ENCODE measurements at regions not wholly inside any gene's neighbourhood (a gene's known extent, or its start where the extent isn't known, plus 50 kb on each side); places are given as distances from the start of the nearest gene placed in this dataset.

DNA sequence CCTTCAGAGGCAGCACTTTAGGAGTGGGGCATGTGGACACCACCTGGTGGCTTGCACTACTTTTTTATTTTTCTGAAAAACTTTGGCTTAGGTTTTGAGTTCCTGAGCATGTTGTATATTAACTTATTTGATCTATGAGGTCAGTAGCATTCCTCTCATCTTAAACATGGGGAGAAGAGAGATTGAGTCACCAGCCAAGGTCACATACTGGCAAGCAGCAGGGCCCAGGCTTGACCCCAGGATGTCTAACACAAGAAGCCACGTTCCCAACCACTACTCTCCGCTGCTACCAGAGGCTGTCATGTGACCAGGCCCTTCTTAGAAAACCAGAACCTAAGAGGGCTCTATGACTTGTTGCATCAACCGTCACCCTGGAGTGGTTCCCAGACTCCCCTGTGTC lies 210.3 kb upstream of the GPR26 start:
- no peak for DNase-seq

DNA sequence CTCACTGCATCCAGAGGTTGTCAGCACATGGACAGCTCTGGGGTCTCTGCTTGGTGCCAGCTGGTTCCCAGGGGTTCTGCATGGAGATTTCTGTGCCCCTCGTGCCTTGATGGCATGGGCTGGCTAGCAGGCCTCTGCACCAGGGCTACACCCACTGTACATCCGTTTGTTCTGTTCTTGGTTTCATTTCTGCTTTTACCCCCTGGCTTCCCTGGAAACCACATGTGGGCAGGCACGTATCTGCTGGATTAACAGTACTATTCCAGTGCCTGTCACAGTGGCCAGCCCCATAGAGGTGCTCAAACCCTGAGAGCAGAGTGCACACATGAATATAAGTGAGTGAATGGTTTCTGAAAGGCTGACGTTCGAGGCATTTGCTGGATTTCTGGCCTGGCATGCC lies 207.2 kb upstream of the GPR26 start:
- DNase-seq, result no peak

DNA sequence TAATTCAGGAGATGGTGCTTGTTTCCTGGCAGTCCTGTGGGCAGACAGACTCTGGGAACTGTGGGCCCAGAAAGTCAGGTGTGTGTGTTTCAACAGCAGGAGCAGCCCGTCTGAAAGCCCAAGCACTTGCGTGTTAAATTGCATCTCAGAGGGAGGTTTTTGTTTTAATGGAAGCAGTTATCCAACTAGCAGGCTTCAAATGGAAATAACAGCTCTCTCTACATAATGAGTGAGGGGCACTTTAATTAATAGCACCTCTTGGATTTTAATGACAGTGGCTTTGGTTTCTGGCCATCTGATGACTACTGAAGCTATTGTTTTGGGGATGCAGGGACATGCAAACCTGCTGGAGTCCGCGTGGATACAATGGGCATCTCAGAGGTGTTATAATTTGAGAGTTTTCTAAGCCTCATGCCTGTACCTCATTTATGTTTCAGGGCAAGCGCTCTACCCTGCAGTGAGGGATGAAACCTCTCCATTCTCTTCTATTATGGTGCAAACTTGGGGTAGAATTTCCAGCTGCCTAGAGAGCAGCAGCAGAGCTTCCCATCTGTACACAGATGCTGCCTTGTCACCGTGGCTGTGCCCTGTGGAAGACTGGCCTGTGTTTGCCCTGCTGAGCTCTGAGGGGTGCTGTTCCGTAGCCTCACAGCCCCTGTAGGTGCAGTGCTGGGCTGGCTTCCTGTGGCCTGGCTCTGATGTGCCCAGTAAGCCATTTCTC lies 206.6 kb upstream of the GPR26 start:
- no peak for DNase-seq

DNA sequence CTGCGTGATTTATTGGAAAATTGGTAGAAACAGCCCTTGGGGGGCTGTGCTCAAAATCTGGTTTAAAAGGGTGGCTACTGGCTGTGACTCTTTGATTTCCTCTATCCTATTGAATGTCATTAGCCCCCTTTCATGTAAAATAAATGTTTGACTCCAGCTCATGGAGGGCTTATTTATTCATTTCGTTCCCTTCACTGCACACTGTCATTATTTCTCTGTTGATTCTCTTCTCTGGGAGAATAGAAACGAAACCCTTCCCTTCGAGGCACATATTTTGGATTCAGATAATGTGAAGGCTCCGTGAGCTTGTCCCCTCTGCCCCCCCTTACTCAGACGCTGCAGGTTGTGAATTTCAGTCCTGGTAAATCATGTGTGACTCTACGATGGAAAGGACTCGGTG lies 203.9 kb upstream of the GPR26 start:
- DNase-seq, result no peak

DNA sequence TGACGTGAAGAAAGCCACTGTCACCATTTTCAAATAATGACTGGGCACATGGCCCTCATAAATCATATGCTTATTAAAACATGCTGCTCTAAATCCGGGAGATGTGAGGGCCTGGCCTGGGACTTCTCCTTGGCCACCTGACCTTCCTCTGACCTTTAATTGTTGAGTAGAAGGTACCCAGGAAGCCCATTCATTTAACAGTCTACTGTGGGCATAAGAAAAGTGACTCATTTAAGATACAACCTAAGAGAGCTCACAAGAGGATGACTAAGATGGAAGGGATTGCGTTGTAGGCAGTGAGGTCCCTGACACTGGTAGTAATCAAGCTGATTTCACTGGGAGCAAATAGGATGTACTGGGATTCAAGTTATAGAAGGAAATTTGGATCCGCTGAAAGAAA lies 203.4 kb upstream of the GPR26 start:
- DNase-seq, result no peak

DNA sequence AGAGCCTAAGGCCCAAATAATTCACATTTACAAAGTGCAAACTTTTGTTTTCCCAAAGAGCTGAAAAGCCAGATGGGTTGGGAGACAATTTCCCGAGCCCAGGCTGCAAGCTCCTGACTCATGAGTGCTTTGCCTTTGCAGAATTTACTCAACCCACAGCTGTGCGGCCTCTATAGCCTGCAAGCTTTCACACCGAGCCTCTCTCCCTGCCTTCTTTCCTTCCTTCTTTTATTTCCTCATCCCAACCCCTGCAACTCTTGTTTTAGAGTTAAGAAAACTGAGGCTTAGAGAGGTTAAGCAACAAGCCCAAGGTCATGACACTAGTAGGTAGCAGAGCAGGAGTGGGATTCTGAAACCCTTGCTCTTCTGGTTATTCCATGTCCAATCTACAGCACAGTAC lies 203.0 kb upstream of the GPR26 start:
- no peak for DNase-seq

DNA sequence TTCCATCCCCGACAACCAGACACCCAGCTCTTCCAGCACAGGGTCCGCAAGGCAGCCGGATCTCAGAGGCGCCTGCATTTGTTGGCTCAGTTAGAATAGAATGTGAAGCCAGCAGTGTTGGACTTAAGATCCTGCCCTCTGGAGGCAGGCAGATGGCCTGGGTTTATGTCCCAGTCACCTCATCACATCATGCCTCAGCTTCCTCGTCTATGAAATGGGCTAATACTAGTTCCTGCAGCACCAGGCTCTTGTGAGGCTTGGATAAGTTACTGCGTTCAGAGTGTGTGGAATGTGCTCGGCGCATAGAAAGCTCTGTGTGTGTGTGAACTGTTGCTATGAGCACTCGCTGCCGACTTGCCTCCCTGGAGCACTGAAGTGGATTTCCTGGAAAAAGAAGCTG lies 202.5 kb upstream of the GPR26 start:
- no peak for DNase-seq

DNA sequence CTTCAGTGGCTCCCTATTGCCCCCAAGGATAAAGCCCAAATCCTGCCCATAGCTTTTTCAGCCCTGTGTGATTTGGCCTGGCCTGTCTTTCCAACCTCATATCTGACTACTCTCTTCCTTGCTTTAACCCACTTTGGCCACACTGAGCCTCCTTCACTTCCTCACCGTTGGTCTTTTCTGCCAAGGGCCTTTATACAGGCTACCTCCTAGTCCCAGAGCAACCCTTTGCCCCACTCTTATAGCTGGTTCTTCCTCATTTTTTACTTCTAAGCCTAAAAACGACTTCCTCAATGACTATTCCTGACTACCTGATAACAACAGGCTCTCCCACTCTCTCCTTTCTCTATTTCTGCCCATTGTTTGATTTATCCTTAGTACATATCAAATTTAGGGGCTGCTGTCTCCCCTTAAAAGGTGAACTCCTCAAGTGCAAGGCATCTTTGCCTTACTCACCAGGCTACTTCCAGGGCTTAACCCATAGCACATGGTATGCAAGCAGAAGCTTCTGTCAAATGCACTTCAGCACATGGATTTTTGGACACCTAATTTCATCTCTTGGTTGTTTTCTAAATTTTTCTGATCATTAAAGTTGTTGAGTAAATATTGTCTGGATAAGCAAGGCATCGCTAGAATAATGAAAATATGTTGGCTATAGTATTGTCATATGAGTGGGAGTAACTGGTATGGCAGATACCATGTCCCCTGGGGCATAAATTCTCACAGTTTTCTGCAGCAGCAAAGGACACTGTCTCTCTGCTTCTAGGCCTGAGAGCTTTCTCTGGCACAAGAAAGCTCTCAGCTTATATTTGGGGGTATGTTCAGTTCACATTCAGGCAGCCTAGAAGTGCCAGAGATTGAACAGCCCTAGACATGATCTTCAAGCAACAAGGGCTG lies 201.5 kb upstream of the GPR26 start:
- no peak for DNase-seq

DNA sequence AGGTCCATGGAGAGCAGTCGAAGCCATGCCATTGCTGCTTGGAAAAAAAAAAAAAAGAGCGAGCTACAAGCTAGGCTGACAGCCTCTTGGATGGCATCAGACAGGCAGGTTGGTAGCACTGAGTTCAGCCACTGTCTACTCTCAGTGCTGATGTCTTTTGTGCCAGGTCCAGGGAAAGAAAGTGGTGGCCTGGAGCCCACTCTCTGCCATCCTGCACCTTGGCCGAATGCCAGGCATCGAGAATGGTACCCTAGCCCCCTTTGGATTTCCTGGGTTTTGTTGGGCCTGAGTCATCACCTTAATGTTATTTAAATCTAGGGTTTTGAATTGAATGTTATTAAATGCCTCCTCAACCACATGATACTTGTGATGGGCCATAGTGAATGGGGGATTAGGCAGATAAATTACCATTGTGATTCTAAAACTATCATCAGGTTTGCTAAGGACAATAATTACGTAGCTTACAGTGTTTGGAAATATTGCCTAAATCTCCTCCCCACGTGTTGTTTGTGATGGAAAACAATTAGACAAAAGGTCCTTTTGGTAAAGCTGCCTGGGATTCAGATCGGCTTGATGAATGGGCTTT lies 195.7 kb upstream of the GPR26 start:
- no peak for DNase-seq

DNA sequence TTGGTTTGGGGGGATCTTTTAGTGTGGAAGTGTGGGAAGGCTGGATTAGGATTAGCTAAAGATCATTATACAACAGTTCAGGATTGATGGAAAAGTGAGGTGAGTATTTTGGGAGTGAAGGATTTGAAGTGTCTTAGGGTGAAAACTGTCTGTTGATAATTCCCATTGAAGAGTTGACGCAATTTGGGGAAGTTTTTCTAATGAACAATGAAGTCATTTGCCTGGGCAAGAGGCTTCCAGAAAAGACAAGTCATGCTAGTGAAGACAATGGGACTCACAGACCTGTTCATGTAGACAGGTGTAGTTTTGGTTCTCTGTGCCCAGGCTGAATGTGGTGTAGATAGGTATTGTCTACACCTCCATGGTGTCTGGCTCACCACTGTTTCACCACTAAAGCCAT lies 194.3 kb upstream of the GPR26 start:
- DNase-seq, result no peak

DNA sequence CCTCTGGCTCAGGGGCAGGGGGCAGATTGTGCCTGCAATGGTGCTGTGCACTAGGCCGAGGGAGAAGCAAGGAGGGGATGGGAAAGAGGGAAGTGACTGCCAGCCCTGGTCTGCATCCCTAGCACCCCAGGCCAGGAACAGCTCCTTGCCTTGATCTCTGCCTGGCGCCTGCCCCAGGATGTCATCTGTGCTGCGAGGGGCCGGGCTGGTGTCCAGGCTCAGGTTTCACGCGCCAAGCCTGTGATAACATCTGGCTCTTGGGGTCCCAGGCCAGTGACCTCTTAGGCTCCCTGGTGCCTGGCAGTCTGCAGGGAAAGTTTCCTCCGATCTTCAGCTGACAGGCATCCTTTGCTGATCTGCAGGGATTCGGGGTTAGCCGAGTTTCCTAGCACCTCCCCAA lies 193.5 kb upstream of the GPR26 start:
- DNase-seq, result no peak

DNA sequence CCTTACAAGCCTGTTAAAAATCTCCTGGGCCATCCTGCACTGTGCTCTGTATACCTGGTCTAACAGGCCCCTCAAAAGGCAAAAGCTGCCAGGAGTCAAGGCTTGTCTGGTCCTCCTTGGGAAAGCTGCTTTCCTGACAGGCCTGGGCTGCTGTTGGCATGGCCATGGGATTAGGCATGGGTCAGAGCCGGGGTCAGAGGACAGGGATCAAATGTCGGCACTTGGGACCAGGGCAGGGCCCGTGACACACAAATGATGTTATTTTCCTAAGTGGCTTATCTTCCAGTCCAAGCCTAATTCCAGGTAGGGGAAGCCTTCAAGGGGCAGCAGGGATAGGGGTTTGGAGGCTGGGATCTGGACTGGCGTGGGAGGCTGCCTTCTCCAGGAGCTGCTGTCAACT lies 191.5 kb upstream of the GPR26 start:
- DNase-seq, result no peak

DNA sequence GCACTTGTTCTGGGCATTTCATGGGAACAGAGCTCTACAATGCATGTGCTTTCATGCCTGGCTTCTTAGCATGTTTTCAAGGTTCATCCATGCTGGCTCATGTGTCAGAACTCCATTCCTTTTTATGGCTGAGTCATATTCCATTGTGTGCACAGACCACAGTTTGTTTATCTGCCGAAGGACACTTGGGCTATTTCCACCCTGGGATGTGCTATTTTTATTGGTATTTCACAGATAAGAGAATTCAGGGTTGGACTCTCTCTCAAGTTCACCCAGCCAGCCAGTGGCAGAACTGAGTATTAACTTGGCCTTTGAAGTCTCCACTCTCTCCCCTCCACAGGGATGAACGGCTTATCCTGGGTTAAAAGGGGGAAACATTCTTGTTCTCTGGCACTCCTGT lies 190.7 kb upstream of the GPR26 start:
- DNase-seq, result no peak

DNA sequence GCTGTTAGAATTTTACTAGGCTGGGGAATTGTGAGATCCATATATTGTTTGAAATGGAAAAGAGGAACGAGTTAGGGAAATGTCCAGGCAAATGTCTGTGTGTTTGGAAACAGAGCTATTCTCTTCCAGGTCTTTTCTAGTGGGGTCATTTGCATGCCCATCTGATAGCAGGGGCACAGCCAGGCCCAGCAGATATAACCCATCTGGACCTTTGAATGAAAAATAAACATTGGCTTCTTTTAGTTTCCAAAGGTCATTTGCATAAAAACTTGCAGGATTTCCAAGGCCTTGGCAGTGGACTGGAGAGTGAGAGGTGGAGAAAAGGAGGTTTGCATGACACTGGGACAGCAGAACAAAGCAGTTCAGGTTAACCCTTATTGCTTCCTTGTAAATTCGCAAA lies 188.0 kb upstream of the GPR26 start:
- DNase-seq, result no peak

DNA sequence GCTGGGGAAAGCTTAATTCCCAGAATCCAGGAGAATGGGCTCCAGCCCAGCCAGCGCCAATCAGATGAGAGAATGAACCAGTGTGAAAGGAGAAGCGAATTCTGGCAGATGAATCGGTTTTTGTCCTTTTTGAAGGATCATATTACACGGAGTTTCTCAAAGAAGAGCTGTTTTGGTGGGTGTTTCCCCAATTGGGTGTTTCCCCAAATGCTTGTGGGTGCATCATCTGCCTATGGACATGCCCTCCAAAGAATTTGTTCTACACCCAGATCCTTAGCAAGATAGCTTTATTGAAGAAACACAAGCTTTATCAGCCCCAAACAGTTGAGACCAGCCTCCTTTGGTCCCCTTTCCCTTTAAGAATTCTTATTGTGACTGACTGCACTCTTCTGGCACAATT lies 186.5 kb upstream of the GPR26 start:
- DNase-seq, result no peak

DNA sequence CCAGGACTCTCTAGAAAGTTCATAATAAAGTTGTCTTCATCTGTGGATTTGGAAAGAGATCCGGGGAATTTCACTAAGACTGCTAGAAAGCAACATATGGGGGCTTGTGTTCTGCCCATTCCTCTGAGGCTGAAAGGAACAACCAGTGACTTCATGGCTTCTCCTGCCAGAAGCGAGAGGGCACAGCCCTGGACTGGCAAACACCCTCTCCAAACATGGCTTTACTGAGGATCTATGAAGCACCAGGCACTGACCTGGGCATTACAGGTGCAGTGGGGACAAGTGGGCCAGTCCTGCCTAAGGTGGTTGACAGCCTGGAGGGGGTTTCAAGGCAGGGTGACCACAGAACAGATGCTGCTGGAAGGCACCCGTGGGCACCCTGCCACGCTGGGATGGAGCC lies 185.8 kb upstream of the GPR26 start:
- no peak for DNase-seq

DNA sequence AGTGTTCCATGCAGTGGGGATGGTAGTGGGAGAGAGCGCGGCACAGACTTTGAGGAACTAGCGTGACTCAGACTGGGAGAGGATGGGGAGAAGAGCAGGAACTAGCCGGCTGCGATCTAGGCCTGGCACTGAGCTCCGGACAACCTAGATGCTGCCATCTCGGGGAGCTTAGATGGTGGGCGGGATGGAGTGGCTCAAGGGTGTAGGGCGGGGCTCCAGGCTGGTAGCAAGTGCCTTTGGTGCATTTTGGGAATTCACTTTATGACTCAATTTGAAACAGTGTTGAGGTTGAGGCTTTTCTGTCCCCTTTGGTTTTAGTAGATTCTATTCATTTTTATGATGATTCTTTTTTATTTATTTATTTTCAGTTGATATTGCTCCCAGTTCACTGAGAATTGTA lies 185.3 kb upstream of the GPR26 start:
- DNase-seq, result no peak

DNA sequence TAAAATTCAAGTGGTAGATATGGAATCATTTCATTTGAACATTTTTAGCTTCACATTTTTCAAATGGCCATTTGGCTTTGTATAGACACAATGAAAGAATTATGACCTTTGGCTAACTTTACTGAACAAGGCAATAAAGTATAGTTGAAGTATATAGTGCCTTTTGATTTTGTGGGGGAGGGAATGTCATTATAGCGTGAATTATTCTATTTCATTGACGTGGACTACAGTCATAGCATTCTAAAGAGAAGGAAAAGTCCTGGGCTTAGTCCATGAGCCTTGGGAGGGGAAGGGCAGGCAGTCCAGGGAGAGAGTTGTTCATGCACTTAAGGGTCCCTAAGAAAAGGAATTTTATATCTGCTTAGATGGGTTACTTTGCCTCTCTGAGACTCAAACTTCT lies 181.4 kb upstream of the GPR26 start:
- no peak for DNase-seq

DNA sequence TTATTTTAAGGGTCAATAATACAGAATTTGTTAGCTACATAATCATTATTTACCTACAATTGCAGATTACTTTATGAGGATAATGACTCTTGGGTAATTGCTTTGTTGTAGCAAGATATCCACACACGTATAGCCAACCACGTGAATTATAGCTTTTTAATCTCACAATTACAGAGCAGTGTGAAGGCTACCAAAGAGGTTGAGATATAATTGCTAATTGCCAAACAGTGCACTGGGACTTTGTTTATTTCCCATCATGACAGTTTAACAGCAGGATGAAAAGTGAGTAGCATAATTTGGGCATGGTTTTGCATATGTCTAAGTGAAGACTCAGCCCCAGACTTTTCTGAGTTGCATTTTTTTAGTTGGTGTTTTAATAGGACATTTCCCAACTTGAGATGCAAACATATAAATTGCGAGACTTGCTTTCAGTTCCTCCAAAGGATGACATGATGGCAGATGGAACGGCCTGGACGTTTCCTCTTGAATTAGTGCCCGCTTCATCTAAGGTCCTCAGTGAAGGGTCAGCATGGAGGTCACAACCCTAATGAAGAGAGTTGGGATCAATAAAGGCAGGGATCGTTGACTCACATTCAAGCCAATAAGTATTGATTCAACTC lies 180.7 kb upstream of the GPR26 start:
- no peak for DNase-seq

DNA sequence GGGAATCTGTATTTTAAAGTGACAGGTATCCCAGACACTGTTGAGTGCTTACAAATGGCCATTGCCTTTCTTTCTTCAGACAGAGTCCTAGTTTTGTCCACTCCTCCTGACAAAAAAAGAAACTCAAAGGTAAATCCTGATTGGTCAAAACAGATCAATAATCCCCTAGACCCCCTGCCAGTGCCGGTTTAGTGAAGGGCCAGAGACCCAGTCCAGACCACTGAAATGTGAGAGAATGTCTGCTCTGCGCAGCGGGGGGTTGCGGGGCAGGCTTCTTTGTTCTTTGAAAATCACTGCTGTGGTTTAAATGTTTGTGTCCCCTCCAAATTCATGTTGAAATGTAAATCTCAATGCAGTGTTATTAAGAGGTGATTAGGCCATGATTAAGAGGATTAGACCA lies 177.7 kb upstream of the GPR26 start:
- DNase-seq, result no peak

DNA sequence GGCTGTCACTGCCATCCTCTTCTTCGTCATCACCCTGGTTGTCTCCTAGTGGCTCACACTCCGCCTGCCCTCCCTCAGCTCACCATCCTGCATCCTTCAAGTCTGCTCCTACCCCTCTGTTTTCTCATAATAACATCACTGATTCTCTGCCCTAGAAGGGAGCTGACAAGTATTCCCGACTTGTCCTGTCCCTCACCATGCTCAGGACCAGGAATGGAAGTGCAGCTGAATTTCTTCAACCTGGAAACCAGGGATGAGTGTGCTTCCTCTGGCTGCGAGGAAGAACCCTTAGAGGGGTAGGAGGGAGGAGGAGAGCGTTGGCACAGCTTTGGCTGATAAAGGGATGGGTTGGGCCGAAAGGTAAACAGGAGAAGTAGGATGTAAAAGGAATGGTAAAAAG lies 174.8 kb upstream of the GPR26 start:
- no peak for DNase-seq

DNA sequence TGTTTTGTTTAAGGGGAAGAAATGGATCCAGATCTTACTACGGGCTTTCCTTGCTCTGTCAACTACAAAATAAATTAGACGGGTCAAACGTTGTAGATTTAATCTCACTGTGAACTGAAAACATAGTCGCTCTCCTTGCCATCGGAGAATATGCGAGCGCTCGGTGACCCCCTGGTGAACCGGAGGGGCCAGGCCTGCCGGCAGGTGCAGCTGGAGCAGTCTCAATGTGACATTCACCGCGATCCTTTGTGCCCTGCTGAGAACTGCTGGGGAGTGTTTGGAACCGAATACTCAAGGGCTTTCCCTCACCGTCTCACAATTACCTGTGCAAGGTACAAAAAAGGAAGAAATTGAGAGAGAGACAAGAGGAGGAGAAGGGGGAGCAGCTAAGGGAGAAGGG lies 174.1 kb upstream of the GPR26 start:
- no peak for DNase-seq

DNA sequence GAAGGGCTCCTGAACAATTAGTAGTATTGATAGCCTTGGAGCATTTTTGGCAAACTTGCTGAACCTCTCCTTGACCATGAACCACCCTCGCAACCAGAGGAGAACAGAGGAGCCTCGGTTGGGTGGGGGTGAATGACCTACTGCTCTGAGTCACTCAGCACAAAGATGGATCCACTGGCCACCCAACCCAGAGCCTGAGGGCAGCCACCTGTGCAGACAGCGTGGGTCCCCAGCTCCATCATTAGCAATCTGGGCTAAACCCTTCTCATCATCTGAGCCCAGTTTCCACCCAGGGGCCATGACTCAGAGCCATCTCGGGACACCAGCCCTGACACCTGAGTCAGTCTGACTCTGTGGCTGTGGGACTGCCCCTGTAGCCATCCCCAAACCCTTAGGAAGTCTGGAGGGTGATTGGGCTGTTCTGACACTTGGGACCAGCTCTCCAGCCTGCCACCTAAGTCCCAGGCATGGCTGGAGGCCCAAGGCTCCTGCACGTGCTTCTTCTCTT lies 171.8 kb upstream of the GPR26 start:
- no peak for DNase-seq
